Loucy (cell line): ENCODE measurements at regions not wholly inside any gene's neighbourhood (a gene's known extent, or its start where the extent isn't known, plus 50 kb on each side); places are given as distances from the start of the nearest gene placed in this dataset.

ENCODE experiments used
- H2AFZ ChIP-seq: fragments of 200-600 bp; sonication (generic); 2 replicates; pipeline ENCODE4 v1.6.0; 2016; ENCODE audit warnings: antibody characterized with exemption, mild to moderate bottlenecking, low read length, moderate library complexity
- H3F3A ChIP-seq: fragments of 200-600 bp; 2 replicates; pipeline ENCODE4 v1.6.0; 2016; ENCODE audit warnings: antibody characterized with exemption, low read depth, mild to moderate bottlenecking
- H3K27me3 ChIP-seq: fragments of 200-600 bp; sonication (generic); 2 replicates; pipeline ENCODE4 v1.6.1; 2014; ENCODE audit warnings: low read length, mild to moderate bottlenecking; ENCODE audit not compliant: insufficient read depth, poor library complexity, severe bottlenecking
- H3K36me3 ChIP-seq: fragments of 200-600 bp; sonication (generic); 2 replicates; pipeline ENCODE4 v1.6.1; 2016; ENCODE audit warnings: low read length; ENCODE audit not compliant: insufficient read depth
- H3K4me1 ChIP-seq: fragments of 200-600 bp; sonication (generic); 2 replicates; pipeline ENCODE4 v1.5.1; 2014; ENCODE audit warnings: low read length, mild to moderate bottlenecking; ENCODE audit not compliant: insufficient read depth, poor library complexity, severe bottlenecking
- H3K4me2 ChIP-seq: fragments of 200-600 bp; sonication (generic); 2 replicates; pipeline ENCODE4 v1.6.0; 2014; ENCODE audit warnings: antibody characterized with exemption, low read length, low read depth, mild to moderate bottlenecking; ENCODE audit not compliant: poor library complexity, severe bottlenecking
- H3K4me3 ChIP-seq: fragments of 200-600 bp; sonication (generic); 2 replicates; pipeline ENCODE4 v1.5.1; 2014; ENCODE audit warnings: low read length, mild to moderate bottlenecking, mixed read lengths; ENCODE audit not compliant: poor library complexity, severe bottlenecking
- H3K79me2 ChIP-seq: fragments of 200-600 bp; sonication (generic); 2 replicates; pipeline ENCODE4 v1.6.1; 2014; ENCODE audit warnings: low read length; ENCODE audit not compliant: insufficient read depth
- H3K9ac ChIP-seq: fragments of 200-600 bp; sonication (generic); 2 replicates; pipeline ENCODE4 v1.6.0; 2014; ENCODE audit warnings: mild to moderate bottlenecking, low read depth, low read length, moderate library complexity; ENCODE audit not compliant: poor library complexity, severe bottlenecking
- H3K9me2 ChIP-seq: fragments of 200-600 bp; sonication (generic); replicated peaks from 2 replicates; pipeline ENCODE4 v1.6.1; 2016; ENCODE audit warnings: low read depth, low read length, mixed read lengths
- H3K9me3 ChIP-seq: fragments of 200-600 bp; sonication (generic); 2 replicates; pipeline ENCODE4 v1.6.1; 2014; ENCODE audit warnings: mild to moderate bottlenecking, antibody characterized with exemption, low read length, low read depth; ENCODE audit not compliant: insufficient read depth
- H4K20me1 ChIP-seq: fragments of 200-600 bp; sonication (generic); 2 replicates; pipeline ENCODE4 v1.6.0; 2014; ENCODE audit warnings: antibody characterized with exemption, low read length, mild to moderate bottlenecking; ENCODE audit not compliant: insufficient read depth, poor library complexity, severe bottlenecking
- CTCF ChIP-seq: fragments of 200-600 bp; sonication (generic); conservative IDR thresholded peaks from 2 replicates; pipeline ENCODE4 v1.5.1; 2014; ENCODE audit warnings: mild to moderate bottlenecking, antibody characterized with exemption, low read length
- EZH2phosphoT487 ChIP-seq: fragments of 200-600 bp; IDR thresholded peaks from 2 replicates; pipeline ENCODE4 v1.6.1; 2018; ENCODE audit warnings: antibody characterized with exemption, mild to moderate bottlenecking, moderate library complexity, borderline replicate concordance

- Histone ChIP-seq H3K9ac (no peak overlapping the region), H3K36me3 (no peaks in the 10 kb centered on the region), H3K4me1 (no peaks in the 10 kb centered on the region), H3F3A (no peaks in the 10 kb centered on the region), H2AFZ (no peak overlapping the region), H3K4me3 (no peak overlapping the region), H3K9me2 (no peaks in the 10 kb centered on the region), H3K27me3 (no peaks in the 10 kb centered on the region), H3K79me2 (no peaks in the 10 kb centered on the region), H3K9me3 (no peaks in the 10 kb centered on the region), H4K20me1 (no peaks in the 10 kb centered on the region), H3K4me2 (no peak overlapping the region)
- TF ChIP-seq CTCF: no peak
- no peak for TF ChIP-seq EZH2phosphoT487
Measured at GRCh38 chr14:44814196-44814595, 147.6 kb downstream of the KLHL28 start.

- Histone ChIP-seq H3K27me3 (no peaks in the 10 kb centered on the region), H3K36me3 (no peaks in the 10 kb centered on the region), H2AFZ (no peak overlapping the region), H3K4me1 (no peaks in the 10 kb centered on the region), H3K9ac (no peak overlapping the region), H3K79me2 (no peaks in the 10 kb centered on the region), H3K4me3 (no peak overlapping the region), H3F3A (no peaks in the 10 kb centered on the region), H4K20me1 (no peaks in the 10 kb centered on the region), H3K9me3 (no peaks in the 10 kb centered on the region), H3K4me2 (no peak overlapping the region), H3K9me2 (no peaks in the 10 kb centered on the region)
- no peak for TF ChIP-seq EZH2phosphoT487
- no peak for TF ChIP-seq CTCF
Measured at GRCh38 chr14:44812672-44813071, 149.1 kb downstream of the KLHL28 start.

GRCh38 chr14:44804391-44804790, 157.4 kb downstream of the KLHL28 start:
- Histone ChIP-seq H3F3A (no peaks in the 10 kb centered on the region), H3K4me1 (no peaks in the 10 kb centered on the region), H3K36me3 (no peaks in the 10 kb centered on the region), H3K4me2 (no peak overlapping the region), H3K9me3 (no peaks in the 10 kb centered on the region), H2AFZ (no peak overlapping the region), H3K9me2 (no peaks in the 10 kb centered on the region), H3K4me3 (no peak overlapping the region), H3K79me2 (no peaks in the 10 kb centered on the region), H3K9ac (no peak overlapping the region), H4K20me1 (no peaks in the 10 kb centered on the region), H3K27me3 (no peaks in the 10 kb centered on the region)
- TF ChIP-seq EZH2phosphoT487 (no peak), CTCF (no peak)
